Kidney (tissue), 13 donors: ENCODE measurements at regions not wholly inside any gene's neighbourhood (a gene's known extent, or its start where the extent isn't known, plus 50 kb on each side); places are given as distances from the start of the nearest gene placed in this dataset.

ENCODE experiments used
- DNase-seq, 5 donors: peaks; one replicate each; pipeline ENCODE4 v3.0.0-alpha.2; 2013 to 2020
- FAIRE-seq: peaks from 2 replicates; lab custom pipeline; 2012; peaks lifted over from hg19 to GRCh38; lab: Jason Lieb, UNC
- H3K27ac ChIP-seq, 2 donors: one replicate each; pipeline ENCODE4 v1.7.0; 2013; ENCODE audit warnings: low read depth in 2 of 2, low read length in 2 of 2, inconsistent platforms in 1 of 2
- H3K27me3 ChIP-seq: one replicate; pipeline ENCODE4 v1.7.1; 2013; ENCODE audit warnings: low read length, inconsistent platforms; ENCODE audit not compliant: control insufficient read depth, insufficient read depth
- H3K36me3 ChIP-seq, 3 donors: one replicate each; pipeline versions ENCODE4 v1.7.0 to v1.7.1; 2013; ENCODE audit warnings: low read length in 3 of 3, control low read depth in 1 of 3, inconsistent platforms in 1 of 3; ENCODE audit not compliant: insufficient read depth in 3 of 3, control insufficient read depth in 2 of 3
- H3K4me1 ChIP-seq, 3 donors: one replicate each; pipeline versions ENCODE4 v1.7.0 to v1.7.1; 2013; ENCODE audit warnings: low read length in 3 of 3, inconsistent platforms in 1 of 3, low read depth in 1 of 3; ENCODE audit not compliant: control insufficient read depth in 2 of 3, insufficient read depth in 2 of 3
- H3K4me3 ChIP-seq, 3 donors: one replicate each; pipeline versions ENCODE4 v1.7.0 to v1.8.1; 2013; ENCODE audit warnings: low read length in 3 of 3, control low read depth in 1 of 3, inconsistent platforms in 1 of 3
- H3K9ac ChIP-seq, 3 donors: one replicate each; pipeline versions ENCODE4 v1.7.0 to v1.7.1; 2013; ENCODE audit warnings: low read length in 3 of 3, control low read depth in 1 of 3, inconsistent platforms in 1 of 3
- H3K9me3 ChIP-seq, 3 donors: one replicate each; pipeline versions ENCODE4 v1.7.0 to v1.7.1; 2013; ENCODE audit warnings: low read length in 3 of 3, control low read depth in 1 of 3, inconsistent platforms in 1 of 3; ENCODE audit not compliant: control insufficient read depth in 2 of 3, insufficient read depth in 1 of 3
- CTCF ChIP-seq: IDR thresholded peaks from 3 replicates; pipeline ENCODE4 v1.5.1; 2012; ENCODE audit warnings: mild to moderate bottlenecking, moderate library complexity, borderline replicate concordance; ENCODE audit not compliant: insufficient read depth; ENCODE audit errors: extremely low read depth
- intact Hi-C: fragments of 100-400 bp; cut with DNase I; formaldehyde crosslinking; loops from one replicate; pipeline ENCODE4 v1.11.1; 2022
- donor health status: control.
- donor health status: control.
- donor health status: control.
- donor health status: control.
- donor health status: control.
- donor health status: DM: yes; HTN: yes; CAD: no.
- donor health status: Normal renal cell carcinoma (clear cell type).

DNA sequence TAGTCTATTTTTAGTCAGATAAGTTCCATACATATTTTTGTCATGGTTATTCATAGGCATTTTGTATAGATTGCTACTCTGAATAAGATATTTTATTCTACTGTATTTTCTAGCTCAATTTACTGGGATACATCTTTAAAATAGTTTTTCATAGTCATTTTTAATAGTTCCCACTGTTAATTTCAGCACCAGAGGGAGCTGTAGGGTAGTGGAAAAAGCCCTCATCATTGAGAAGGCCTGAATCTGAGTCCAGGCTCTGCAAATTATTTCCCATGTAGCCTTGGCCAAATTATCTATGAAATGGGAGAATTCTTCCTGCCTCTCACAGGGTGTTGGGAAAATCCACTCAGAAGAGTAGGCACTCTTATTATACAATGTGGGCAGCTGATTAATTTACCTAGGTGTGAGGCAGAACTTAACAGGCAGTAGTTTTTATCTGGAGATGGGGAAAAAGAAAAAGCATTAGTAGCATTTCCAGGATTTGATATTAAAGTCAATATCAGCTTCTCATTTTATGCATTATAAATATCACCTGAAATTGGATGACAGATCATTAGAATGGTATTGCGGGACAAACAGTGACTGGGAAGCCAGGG lies 102.9 kb upstream of the PAQR3 start:
- FAIRE-seq (no peak), DNase-seq (peak in 2 of 5 donors; percentile 53 to 73)
- no peak overlapping the region for H3K4me3 ChIP-seq
- H3K9ac ChIP-seq = no peak overlapping the region
- no peaks in the 10 kb centered on the region for H3K36me3 ChIP-seq
- intact Hi-C loops = no loop called here
- H3K27me3 ChIP-seq = no peaks in the 10 kb centered on the region
- peak; percentile 31 for TF ChIP-seq CTCF
- H3K27ac ChIP-seq = no peak overlapping the region
- H3K4me1 ChIP-seq = no peaks in the 10 kb centered on the region
- no peaks in the 10 kb centered on the region for H3K9me3 ChIP-seq

DNA sequence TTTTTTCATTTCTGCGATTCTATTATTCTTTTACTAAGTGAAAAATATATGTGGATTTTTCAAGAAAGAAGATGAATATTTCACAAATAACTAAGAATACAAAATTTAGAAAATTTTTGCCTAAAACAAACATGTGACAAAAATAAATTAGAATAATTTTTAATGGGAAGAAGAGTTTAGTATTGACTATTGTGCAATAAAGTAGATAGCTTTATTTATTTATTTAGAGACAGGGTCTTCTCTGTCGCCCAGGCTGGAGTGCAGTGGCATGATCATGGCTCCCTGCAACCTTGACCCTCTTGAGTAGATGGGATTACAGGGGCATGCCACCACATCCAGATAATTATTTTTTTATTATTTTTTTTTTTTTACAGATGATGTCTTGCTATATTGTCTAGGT lies 95.3 kb upstream of the PAQR3 start:
- intact Hi-C loops = no loop called here
- Histone ChIP-seq H3K4me3 (no peak overlapping the region), H3K9me3 (no peaks in the 10 kb centered on the region), H3K27ac (no peak overlapping the region), H3K4me1 (no peaks in the 10 kb centered on the region), H3K9ac (no peak overlapping the region), H3K27me3 (no peaks in the 10 kb centered on the region), H3K36me3 (no peaks in the 10 kb centered on the region)
- DNase-seq (no peak), FAIRE-seq (no peak)
- TF ChIP-seq CTCF = no peak

DNA sequence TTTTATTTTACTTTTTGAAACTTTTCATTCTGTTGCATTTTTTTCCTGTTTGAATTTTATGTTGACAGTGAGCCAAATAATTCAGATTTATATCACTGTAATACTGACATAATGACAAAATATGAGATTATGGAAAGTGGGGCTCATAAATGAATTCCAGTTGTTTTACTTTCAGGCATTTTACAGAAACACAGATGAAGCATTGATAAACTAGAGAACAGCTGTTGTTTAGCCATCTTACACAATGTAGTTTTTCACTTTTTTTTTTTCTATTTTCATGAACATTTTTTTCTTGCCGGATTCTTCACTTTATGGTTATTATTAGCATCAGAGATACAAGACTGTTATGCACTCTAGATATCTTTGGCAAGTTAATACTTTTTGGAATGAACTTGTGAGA lies 91.7 kb upstream of the PAQR3 start:
- H3K4me3 ChIP-seq = no peak overlapping the region
- no peak for TF ChIP-seq CTCF
- no peak overlapping the region for H3K27ac ChIP-seq
- no peaks in the 10 kb centered on the region for H3K36me3 ChIP-seq
- FAIRE-seq (no peak), DNase-seq (no peak)
- intact Hi-C loops = no loop called here
- no peaks in the 10 kb centered on the region for H3K27me3 ChIP-seq
- no peaks in the 10 kb centered on the region for H3K9me3 ChIP-seq
- H3K4me1 ChIP-seq = no peaks in the 10 kb centered on the region
- H3K9ac ChIP-seq = no peak overlapping the region

GRCh38 chr4:79027656-79028055 lies 88.4 kb upstream of the PAQR3 start:
- no peak for FAIRE-seq
- intact Hi-C loops = no loop called here
- no peaks in the 10 kb centered on the region for H3K27me3 ChIP-seq
- no peak for TF ChIP-seq CTCF
- DNase-seq = no peak
- no peaks in the 10 kb centered on the region for H3K9me3 ChIP-seq
- H3K36me3 ChIP-seq = no peaks in the 10 kb centered on the region
- no peak overlapping the region for H3K9ac ChIP-seq
- H3K4me3 ChIP-seq = no peak overlapping the region
- no peaks in the 10 kb centered on the region for H3K4me1 ChIP-seq
- no peak overlapping the region for H3K27ac ChIP-seq
